Activated naive CD4-positive, alpha-beta T cell treated with Interleukin-2 at 50 U/mL for 16 hours (primary cell): ENCODE measurements at regions not wholly inside any gene's neighbourhood (a gene's known extent, or its start where the extent isn't known, plus 50 kb on each side); places are given as distances from the start of the nearest gene placed in this dataset.

Experiments used
- DNase-seq: peaks from one replicate; pipeline ENCODE4 v3.0.0-alpha.2; 2020

GRCh38 chr21:20611008-20611407, 387.2 kb upstream of the NCAM2 start:
- no peak for DNase-seq

GRCh38 chr21:20613654-20614053, 384.6 kb upstream of the NCAM2 start:
- no peak for DNase-seq

GRCh38 chr21:20617130-20617529, 381.1 kb upstream of the NCAM2 start:
- no peak for DNase-seq

- no peak for DNase-seq
These were observed 379.3 kb upstream of the NCAM2 start for GRCh38 chr21:20618878-20619277.

- DNase-seq: no peak
These were observed 370.6 kb upstream of the NCAM2 start for GRCh38 chr21:20627594-20627993.

- no peak for DNase-seq
These were observed 366.6 kb upstream of the NCAM2 start for GRCh38 chr21:20631633-20632032.

GRCh38 chr21:20639026-20639425, 359.2 kb upstream of the NCAM2 start:
- no peak for DNase-seq

GRCh38 chr21:20641241-20641640, 357.0 kb upstream of the NCAM2 start:
- no peak for DNase-seq

GRCh38 chr21:20642681-20643080, 355.5 kb upstream of the NCAM2 start:
- DNase-seq: no peak

- no peak for DNase-seq
These were observed 353.7 kb upstream of the NCAM2 start for GRCh38 chr21:20644552-20644951.

- DNase-seq: no peak
These were observed 352.9 kb upstream of the NCAM2 start for GRCh38 chr21:20645344-20645743.

- DNase-seq: no peak
These were observed 351.6 kb upstream of the NCAM2 start for GRCh38 chr21:20646431-20647165.

GRCh38 chr21:20647607-20648006, 350.6 kb upstream of the NCAM2 start:
- no peak for DNase-seq

- DNase-seq: no peak
These were observed 349.0 kb upstream of the NCAM2 start for GRCh38 chr21:20649231-20649630.

- DNase-seq: no peak
These were observed 345.4 kb upstream of the NCAM2 start for GRCh38 chr21:20652846-20653245.

- DNase-seq: no peak
These were observed 337.0 kb upstream of the NCAM2 start for GRCh38 chr21:20661246-20661645.

GRCh38 chr21:20661745-20662422, 336.3 kb upstream of the NCAM2 start:
- DNase-seq: no peak

- no peak for DNase-seq
These were observed 335.7 kb upstream of the NCAM2 start for GRCh38 chr21:20662514-20662913.

- DNase-seq: no peak
These were observed 330.3 kb upstream of the NCAM2 start for GRCh38 chr21:20667931-20668330.

- no peak for DNase-seq
These were observed 312.7 kb upstream of the NCAM2 start for GRCh38 chr21:20685475-20685874.

GRCh38 chr21:20698585-20698984, 299.6 kb upstream of the NCAM2 start:
- DNase-seq: no peak

- DNase-seq: no peak
These were observed 297.0 kb upstream of the NCAM2 start for GRCh38 chr21:20701235-20701634.

GRCh38 chr21:20703112-20703767, 295.0 kb upstream of the NCAM2 start:
- DNase-seq: no peak

GRCh38 chr21:20720623-20721022, 277.6 kb upstream of the NCAM2 start:
- DNase-seq: no peak
